B cell (primary cell): ENCODE measurements at regions not wholly inside any gene's neighbourhood (a gene's known extent, or its start where the extent isn't known, plus 50 kb on each side); places are given as distances from the start of the nearest gene placed in this dataset.

Experiments used
- EZH2 ChIP-seq: IDR thresholded peaks from 2 replicates; pipeline ENCODE4 v1.6.1; 2012; ENCODE audit warnings: borderline replicate concordance, low read depth, mild to moderate bottlenecking, moderate library complexity, low read length; ENCODE audit not compliant: insufficient read depth, poor library complexity, severe bottlenecking
- TF ChIP-seq, protein P1 (sequence below): fragments of 200-600 bp; IDR thresholded peaks from one replicate; pipeline ENCODE4 v1.8.0; 2022; ENCODE audit warnings: antibody characterized with exemption, mild to moderate bottlenecking

DNA sequence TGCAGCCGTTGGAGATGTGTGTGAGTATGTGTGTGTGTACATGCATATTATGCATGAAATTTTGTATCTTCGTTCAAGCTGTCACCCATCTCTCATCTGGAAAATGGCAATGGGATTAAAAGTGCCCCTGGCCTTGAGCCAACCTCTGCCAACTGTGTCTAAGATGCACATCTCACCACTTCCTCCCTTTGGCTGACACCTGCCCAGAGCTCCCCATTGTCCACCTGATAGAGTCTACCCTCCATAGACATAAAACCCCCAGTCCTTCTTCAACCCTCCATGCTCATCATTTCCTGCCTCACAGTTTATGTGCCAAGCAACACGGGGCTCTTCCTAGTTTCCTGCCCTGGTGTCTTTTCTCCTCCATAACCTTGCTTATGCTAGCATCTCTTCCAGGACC lies 187.5 kb upstream of the HES1 start:
- TF ChIP-seq, protein P1, sequence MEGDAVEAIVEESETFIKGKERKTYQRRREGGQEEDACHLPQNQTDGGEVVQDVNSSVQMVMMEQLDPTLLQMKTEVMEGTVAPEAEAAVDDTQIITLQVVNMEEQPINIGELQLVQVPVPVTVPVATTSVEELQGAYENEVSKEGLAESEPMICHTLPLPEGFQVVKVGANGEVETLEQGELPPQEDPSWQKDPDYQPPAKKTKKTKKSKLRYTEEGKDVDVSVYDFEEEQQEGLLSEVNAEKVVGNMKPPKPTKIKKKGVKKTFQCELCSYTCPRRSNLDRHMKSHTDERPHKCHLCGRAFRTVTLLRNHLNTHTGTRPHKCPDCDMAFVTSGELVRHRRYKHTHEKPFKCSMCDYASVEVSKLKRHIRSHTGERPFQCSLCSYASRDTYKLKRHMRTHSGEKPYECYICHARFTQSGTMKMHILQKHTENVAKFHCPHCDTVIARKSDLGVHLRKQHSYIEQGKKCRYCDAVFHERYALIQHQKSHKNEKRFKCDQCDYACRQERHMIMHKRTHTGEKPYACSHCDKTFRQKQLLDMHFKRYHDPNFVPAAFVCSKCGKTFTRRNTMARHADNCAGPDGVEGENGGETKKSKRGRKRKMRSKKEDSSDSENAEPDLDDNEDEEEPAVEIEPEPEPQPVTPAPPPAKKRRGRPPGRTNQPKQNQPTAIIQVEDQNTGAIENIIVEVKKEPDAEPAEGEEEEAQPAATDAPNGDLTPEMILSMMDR: no peak
- no peak for TF ChIP-seq EZH2
